ENCODE measurements at regions not wholly inside any gene's neighbourhood (a gene's known extent, or its start where the extent isn't known, plus 50 kb on each side); places are given as distances from the start of the nearest gene placed in this dataset.

GRCh38 chr18:42475157-42475556 lies 520.1 kb downstream of the PIK3C3 start:
- H3K9me3 ChIP-seq = no peaks in the 10 kb centered on the region
- WGBS, 2 donors (ENCODE audit: low coverage in 1 of 2) = 63 to 88% methylated on average over 1 of the region's 1 CpG
- intact Hi-C loops (cut with DNase I; ENCODE audit: low total_unique reads) (no loop called here), in situ Hi-C loops (cut with MboI; ENCODE audit: low pct_ligation_motif_present in 1 of 4, low pct_unique_long_range_greater_than_20kb in 1 of 4, low sequenced_read_pairs in 3 of 4) (no loop called here)
- H3K4me3 ChIP-seq = no peak overlapping the region
- no peak for DNase-seq
- no peaks in the 10 kb centered on the region for H3K4me1 ChIP-seq
- H3K36me3 ChIP-seq = no peaks in the 10 kb centered on the region
- H3K27me3 ChIP-seq = no peaks in the 10 kb centered on the region
- H3K27ac ChIP-seq = no peak overlapping the region
- TF ChIP-seq EP300 (IDR thresholded peaks at IDR 0.05; ENCODE audit: low read depth) (no peak), POLR2AphosphoS5 (IDR thresholded peaks at IDR 0.05) (no peak), POLR2A (IDR thresholded peaks at IDR 0.05) (no peak), CTCF (IDR thresholded peaks at IDR 0.05) (no peak)

GRCh38 chr18:42477267-42477666 lies 522.2 kb downstream of the PIK3C3 start:
- in situ Hi-C loops (cut with MboI; ENCODE audit: low pct_ligation_motif_present in 1 of 4, low pct_unique_long_range_greater_than_20kb in 1 of 4, low sequenced_read_pairs in 3 of 4) (no loop called here), intact Hi-C loops (cut with DNase I; ENCODE audit: low total_unique reads) (no loop called here)
- Histone ChIP-seq H3K27ac (no peak overlapping the region), H3K4me1 (no peaks in the 10 kb centered on the region), H3K4me3 (no peak overlapping the region), H3K27me3 (no peaks in the 10 kb centered on the region), H3K9me3 (no peaks in the 10 kb centered on the region), H3K36me3 (no peaks in the 10 kb centered on the region)
- TF ChIP-seq CTCF (IDR thresholded peaks at IDR 0.05) (no peak), POLR2A (IDR thresholded peaks at IDR 0.05) (no peak), POLR2AphosphoS5 (IDR thresholded peaks at IDR 0.05) (no peak), EP300 (IDR thresholded peaks at IDR 0.05; ENCODE audit: low read depth) (no peak)
- no peak for DNase-seq

- H3K36me3 ChIP-seq = no peaks in the 10 kb centered on the region
- TF ChIP-seq POLR2A (IDR thresholded peaks at IDR 0.05) (no peak), CTCF (IDR thresholded peaks at IDR 0.05) (no peak), EP300 (IDR thresholded peaks at IDR 0.05; ENCODE audit: low read depth) (no peak), POLR2AphosphoS5 (IDR thresholded peaks at IDR 0.05) (no peak)
- no peaks in the 10 kb centered on the region for H3K27me3 ChIP-seq
- H3K27ac ChIP-seq = no peak overlapping the region
- in situ Hi-C loops (cut with MboI; ENCODE audit: low pct_ligation_motif_present in 1 of 4, low pct_unique_long_range_greater_than_20kb in 1 of 4, low sequenced_read_pairs in 3 of 4) (no loop called here), intact Hi-C loops (cut with DNase I; ENCODE audit: low total_unique reads) (no loop called here)
- H3K9me3 ChIP-seq = no peaks in the 10 kb centered on the region
- 46 to 73% methylated on average over 4 to 5 of the region's 5 CpGs for WGBS, 2 donors (ENCODE audit: low coverage in 1 of 2)
- no peak overlapping the region for H3K4me3 ChIP-seq
- no peaks in the 10 kb centered on the region for H3K4me1 ChIP-seq
- no peak for DNase-seq
Measured at GRCh38 chr18:42480441-42480840, 525.4 kb downstream of the PIK3C3 start.

GRCh38 chr18:42484648-42485047 lies 529.6 kb downstream of the PIK3C3 start:
- no peak overlapping the region for H3K4me3 ChIP-seq
- intact Hi-C loops (cut with DNase I; ENCODE audit: low total_unique reads) (no loop called here), in situ Hi-C loops (cut with MboI; ENCODE audit: low pct_ligation_motif_present in 1 of 4, low pct_unique_long_range_greater_than_20kb in 1 of 4, low sequenced_read_pairs in 3 of 4) (no loop called here)
- DNase-seq = no peak
- H3K4me1 ChIP-seq = no peaks in the 10 kb centered on the region
- no peaks in the 10 kb centered on the region for H3K27me3 ChIP-seq
- H3K27ac ChIP-seq = no peak overlapping the region
- no peak for TF ChIP-seq POLR2AphosphoS5 (IDR thresholded peaks at IDR 0.05)
- no peak for TF ChIP-seq EP300 (IDR thresholded peaks at IDR 0.05; ENCODE audit: low read depth)
- no peak for TF ChIP-seq CTCF (IDR thresholded peaks at IDR 0.05)
- TF ChIP-seq POLR2A (IDR thresholded peaks at IDR 0.05) = no peak
- H3K36me3 ChIP-seq = no peaks in the 10 kb centered on the region
- H3K9me3 ChIP-seq = no peaks in the 10 kb centered on the region
